NB4 (cell line): ENCODE measurements at regions not wholly inside any gene's neighbourhood (a gene's known extent, or its start where the extent isn't known, plus 50 kb on each side); places are given as distances from the start of the nearest gene placed in this dataset.

Experiments
- DNase-seq: peaks from one replicate; pipeline ENCODE4 v3.0.0; 2010; ENCODE audit warnings: low read depth
- H3K4me3 ChIP-seq: one replicate; pipeline ENCODE4 v1.5.1; 2011; ENCODE audit warnings: mild to moderate bottlenecking, low read depth, low read length, moderate library complexity
- CTCF ChIP-seq: IDR thresholded peaks from one replicate; pipeline ENCODE4 v1.5.1; 2012; ENCODE audit warnings: low read depth, low read length
- MAX ChIP-seq: IDR thresholded peaks from 2 replicates; pipeline ENCODE4 v1.6.1; 2011; ENCODE audit warnings: low read depth, low read length
- MYC ChIP-seq: IDR thresholded peaks from 2 replicates; pipeline ENCODE4 v1.6.1; 2011; ENCODE audit warnings: low read depth, low read length
- POLR2A ChIP-seq: IDR thresholded peaks from 2 replicates; pipeline ENCODE4 v1.6.1; 2011; ENCODE audit warnings: mild to moderate bottlenecking; ENCODE audit not compliant: insufficient read length; ENCODE audit errors: extremely low read depth

GRCh38 chr2:52934920-52935640 lies 832.5 kb upstream of the CHAC2 start:
- TF ChIP-seq MAX (no peak), CTCF (no peak), MYC (no peak), POLR2A (no peak)
- no peak overlapping the region for H3K4me3 ChIP-seq
- DNase-seq, result no peak

GRCh38 chr2:52934323-52934898 lies 833.2 kb upstream of the CHAC2 start:
- TF ChIP-seq POLR2A (no peak), CTCF (no peak), MAX (no peak), MYC (no peak)
- no peak overlapping the region for H3K4me3 ChIP-seq
- no peak for DNase-seq

- no peak for DNase-seq
- TF ChIP-seq MYC, result no peak
- no peak overlapping the region for H3K4me3 ChIP-seq
Observed at GRCh38 chr2:52933878-52934277, 833.7 kb upstream of the CHAC2 start.

- no peak for DNase-seq
- no peak overlapping the region for H3K4me3 ChIP-seq
- no peak for TF ChIP-seq MYC
- TF ChIP-seq CTCF, result no peak
- no peak for TF ChIP-seq MAX
- TF ChIP-seq POLR2A, result no peak
Observed at GRCh38 chr2:52931660-52932059, 835.9 kb upstream of the CHAC2 start.

GRCh38 chr2:52929412-52929811 lies 838.2 kb upstream of the CHAC2 start:
- H3K4me3 ChIP-seq, result no peak overlapping the region
- no peak for DNase-seq
- TF ChIP-seq MYC, result no peak
- TF ChIP-seq CTCF, result no peak
- TF ChIP-seq MAX, result no peak
- no peak for TF ChIP-seq POLR2A

- no peak overlapping the region for H3K4me3 ChIP-seq
- TF ChIP-seq CTCF (no peak), MAX (no peak), POLR2A (no peak), MYC (no peak)
- no peak for DNase-seq
Observed at GRCh38 chr2:52919673-52920072, 847.9 kb upstream of the CHAC2 start.
